ENCODE measurements at regions not wholly inside any gene's neighbourhood (a gene's known extent, or its start where the extent isn't known, plus 50 kb on each side); places are given as distances from the start of the nearest gene placed in this dataset.

DNA sequence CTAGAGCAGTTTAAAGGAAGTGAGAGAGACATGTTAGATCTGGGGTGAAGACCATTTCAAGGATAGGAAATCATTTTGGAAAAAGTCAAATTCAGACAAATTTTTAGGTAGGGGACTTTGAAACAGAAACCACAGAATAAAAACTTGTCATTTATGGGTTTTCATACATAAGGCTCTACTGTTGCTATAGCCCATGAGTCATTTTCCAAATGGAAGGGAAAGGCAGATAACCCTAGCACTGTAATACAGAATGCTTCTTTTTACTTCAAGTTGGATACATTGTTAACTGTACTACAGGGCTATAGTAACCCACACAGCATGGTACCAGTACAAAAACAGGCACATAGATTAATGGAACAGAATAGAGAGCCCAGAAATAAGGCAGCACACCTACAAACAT, 455.4 kb downstream of the EBF1 start:
- DNase-seq (ENCODE audit: low spot score), result no peak
- intact Hi-C loops (cut with DNase I), result no loop called here

DNA sequence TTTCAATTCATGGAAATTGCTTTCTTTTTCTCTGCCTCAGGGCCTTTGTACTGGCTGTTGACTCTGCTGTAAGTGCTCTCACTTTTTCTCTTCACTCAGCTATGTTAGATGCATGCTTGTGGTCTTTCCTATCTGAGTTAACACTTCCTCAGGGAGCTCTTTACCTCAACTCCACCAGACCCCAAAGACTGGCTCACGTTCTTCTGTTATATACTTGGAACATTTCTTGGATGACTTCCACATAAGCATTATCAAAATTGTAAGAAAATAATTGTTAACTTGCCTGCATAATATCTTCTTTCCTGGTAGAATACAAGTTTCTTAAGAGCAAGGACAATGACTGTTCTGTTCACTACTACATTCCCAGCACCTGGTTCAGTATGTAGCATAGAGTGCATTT, 455.9 kb downstream of the EBF1 start:
- DNase-seq (ENCODE audit: low spot score), result no peak
- intact Hi-C loops (cut with DNase I), result no loop called here

DNA sequence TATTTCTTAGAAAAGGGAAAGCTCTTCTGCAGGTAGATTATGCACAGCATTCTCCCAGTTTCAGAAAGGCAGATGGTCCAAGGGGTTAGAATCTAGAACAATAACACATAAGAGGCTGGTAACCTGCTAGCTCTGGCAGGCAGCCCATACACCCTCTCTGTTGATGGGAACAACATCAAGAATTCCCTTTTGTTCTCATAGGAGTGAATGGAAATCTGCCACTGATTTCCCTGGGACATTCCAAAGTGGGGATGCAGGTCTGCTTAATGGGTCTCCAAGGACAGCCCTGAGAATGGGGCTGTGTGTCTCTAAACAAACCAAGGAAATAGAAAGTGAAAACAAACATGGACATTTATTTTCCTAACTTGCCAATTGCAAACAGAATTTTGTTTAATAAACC, 456.8 kb downstream of the EBF1 start:
- intact Hi-C loops (cut with DNase I), result no loop called here
- DNase-seq (ENCODE audit: low spot score), result no peak

DNA sequence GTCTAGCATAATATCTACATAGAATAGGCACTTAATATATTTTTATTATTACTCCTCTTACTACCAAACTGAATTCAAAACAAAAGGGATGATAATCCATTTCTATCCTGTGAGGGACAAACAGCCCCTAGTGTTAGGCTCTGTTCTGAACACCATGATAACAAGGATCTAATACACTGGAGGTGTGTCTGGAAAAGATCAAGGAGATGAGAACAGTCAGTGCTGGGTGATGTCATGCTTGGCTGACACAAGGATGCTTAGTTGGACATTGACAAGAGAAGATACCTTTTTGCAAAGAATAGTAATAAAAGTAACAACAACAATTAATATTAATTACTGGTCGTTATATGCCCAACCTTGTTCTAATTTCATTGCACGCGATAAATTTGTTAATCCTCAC, 458.7 kb downstream of the EBF1 start:
- intact Hi-C loops (cut with DNase I), result no loop called here

DNA sequence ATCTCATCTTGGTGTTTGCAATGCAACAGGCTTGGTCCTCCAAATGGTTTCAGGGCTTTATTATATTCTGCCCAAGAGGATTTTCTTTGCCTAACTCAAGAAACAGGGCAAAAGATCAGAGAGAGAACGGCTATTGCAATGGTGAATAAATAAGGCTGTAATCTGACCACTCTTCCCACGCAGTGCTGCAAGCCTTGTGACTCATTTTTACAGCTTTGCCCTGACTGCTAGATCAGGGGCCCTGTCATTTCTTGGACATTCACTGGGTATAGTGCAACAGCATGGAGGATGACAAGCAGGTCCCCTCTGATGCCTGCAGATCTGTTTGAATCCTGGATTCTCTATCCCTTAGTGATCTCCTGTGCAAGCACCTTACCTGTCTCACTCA, 459.1 kb downstream of the EBF1 start:
- intact Hi-C loops (cut with DNase I), result no loop called here
- no peak for DNase-seq (ENCODE audit: low spot score)

More for the DNA sequence above, 458.7 kb downstream of the EBF1 start:
- no peak for DNase-seq (ENCODE audit: low spot score)

DNA sequence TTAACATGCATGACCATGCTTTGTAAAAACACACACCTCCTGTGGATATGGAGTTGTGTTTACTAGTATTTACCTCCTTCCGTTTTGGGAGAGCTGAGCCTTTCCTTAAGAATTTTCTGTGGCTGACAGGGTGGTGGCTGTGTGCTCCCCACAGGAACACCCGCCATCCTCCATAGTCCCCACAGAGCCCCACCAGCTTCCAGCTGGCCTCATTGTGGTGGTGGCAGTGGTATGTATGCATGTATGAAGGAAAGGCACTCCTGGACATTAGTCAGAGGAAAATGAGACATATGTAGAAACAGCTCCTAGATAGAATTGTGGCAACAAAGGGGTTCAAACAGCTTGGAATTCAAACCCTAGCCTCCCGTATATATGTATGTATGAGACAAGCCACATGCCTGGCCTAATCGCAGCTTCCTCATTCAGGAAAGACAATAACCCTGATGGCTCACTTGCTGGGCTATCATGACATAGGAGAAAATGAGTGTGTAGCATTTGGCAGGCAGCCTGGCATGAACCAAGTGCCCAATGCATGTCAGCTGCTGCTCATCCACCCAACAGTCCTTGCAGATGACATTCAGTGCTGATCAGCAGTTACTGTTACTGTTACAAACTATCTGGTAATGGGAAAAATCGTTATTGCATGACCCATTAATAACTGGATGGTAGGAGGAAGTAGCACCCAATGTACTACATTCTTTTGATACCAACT, 459.7 kb downstream of the EBF1 start:
- DNase-seq (ENCODE audit: low spot score), result no peak
- intact Hi-C loops (cut with DNase I), result loop anchor here (2.0 kb wide), 1 partner anchor 47 kb away; no protein-coding TSS in a partner anchor

DNA sequence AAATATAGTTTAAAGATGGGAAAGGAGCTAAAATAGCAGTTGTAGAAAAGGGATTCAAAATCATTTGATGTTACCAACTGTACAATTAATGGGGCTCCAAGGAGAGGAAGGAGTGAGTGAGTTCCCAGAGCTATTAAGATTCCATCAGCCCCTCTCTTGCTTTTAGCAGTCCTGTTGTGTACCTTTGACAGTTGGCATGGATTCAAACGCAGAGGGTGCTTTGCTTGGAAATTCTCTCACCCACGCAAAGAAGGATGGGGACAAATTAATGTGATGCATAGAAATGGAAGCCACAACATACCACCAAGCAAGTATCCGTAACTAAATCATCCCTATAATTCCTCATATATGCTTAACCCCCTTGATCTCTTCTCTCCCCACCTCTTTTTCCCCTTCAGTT, 461.3 kb downstream of the EBF1 start:
- intact Hi-C loops (cut with DNase I), result loop anchor here (2.0 kb wide), 1 partner anchor 48 kb away; no protein-coding TSS in a partner anchor
- DNase-seq (ENCODE audit: low spot score), result no peak

DNA sequence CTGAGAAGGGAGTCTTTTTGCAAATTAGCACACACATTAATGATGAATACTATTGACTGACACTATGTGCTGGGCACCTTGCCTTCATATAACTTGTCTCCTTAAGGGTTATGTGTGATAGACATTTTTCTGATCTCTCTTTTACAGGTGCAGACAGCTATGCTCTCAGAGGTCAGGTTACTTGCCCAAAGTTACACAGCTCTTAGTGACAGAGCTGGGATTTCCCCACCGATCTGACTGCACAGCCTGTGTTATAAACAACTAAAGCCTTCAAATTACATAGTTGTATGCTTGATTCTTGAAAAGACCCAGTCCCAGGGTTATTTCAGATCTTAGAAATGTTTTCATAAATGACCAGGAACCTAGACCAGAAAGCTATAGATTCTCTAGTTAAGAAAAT, 462.7 kb downstream of the EBF1 start:
- DNase-seq (ENCODE audit: low spot score), result no peak
- intact Hi-C loops (cut with DNase I), result no loop called here

DNA sequence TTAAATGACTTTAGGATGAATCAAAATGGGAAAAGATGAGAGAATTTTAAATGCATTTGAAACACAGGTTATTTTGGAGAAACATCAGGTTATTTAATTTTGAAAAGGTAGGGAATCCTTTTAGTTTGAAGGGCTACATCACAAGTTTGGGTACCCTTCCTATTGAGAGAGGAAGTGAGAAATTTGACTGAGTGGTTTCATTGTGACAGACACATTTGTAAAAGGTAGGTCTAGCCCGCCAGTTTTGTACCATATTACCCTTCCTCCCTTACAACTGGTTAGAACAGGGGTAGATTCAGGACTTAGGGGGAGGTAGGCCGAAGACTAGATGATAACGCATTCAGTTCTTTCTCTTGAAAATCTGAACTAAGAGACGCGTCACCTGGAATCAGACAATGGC, 464.2 kb downstream of the EBF1 start:
- DNase-seq (ENCODE audit: low spot score), result no peak
- intact Hi-C loops (cut with DNase I), result no loop called here

DNA sequence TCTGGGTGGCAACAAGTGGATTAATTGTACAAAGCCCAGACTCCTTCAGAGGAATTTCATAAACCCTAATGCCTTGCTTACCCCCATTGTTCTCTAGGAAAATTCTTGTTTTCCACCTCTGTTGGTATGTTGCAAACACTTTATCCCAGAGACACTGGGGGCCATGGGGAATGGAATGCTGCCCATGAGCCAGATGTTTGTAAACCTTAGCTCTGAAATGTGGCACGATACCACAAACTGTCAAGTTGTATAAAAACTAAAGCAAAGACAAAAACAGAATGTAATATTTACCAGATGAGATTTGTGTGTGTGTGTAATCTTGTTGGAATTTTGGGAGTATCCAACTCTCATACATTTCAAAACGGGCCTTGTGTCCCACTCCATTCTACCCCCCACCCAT, 465.0 kb downstream of the EBF1 start:
- DNase-seq (ENCODE audit: low spot score), result no peak
- intact Hi-C loops (cut with DNase I), result no loop called here

DNA sequence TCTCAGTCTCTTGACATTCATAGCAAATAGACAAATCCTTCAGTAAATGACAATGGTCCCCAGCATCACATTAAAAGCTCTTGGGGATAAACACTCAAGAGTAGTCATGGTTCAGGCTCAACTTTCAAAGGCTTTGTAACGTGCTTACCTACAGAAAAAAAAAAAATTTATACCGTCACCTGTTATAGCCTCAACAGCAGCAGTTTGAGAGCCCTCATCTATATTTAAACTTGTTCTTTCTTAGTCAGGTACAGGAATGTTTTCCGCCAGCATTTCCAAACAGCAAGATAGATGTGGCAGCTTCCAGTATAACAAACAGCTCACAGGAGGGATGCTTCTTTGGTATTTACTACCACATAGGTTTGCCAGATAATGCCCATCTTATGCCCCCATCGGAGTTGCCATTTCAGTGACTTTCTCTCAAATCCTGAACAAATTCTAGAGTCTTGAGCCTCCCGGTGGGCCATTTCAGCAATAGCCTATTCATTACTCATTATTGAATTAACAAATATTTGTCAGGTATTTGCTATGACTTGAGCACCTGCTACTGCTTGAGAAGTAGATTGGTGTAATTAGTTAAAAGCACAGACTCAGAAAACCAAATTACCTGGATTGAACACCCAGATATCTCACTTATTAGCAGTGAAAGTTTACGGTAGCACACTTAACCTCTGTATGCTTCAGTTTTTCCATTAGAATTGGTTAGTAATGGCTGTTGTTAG, 470.0 kb downstream of the EBF1 start:
- intact Hi-C loops (cut with DNase I), result no loop called here
- no peak for DNase-seq (ENCODE audit: low spot score)

DNA sequence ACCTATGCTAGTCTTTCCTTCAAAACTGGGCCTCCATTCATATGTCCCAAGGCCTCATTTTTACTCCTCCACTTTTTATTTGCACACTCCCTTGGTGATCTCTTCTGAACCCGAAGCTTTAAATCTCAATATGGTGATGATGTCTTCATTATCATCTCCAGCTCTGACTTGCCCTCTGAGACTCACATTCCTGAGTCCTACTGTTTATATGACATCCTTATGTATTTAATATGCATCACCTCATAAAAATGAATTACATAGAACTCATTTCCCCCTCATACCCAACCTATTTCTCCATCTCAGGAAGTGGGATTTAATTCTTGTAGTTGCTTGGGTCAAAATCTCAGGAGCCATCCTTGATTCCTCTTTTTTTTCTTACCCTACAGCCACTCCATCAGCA, 473.0 kb downstream of the EBF1 start:
- intact Hi-C loops (cut with DNase I), result no loop called here
- DNase-seq (ENCODE audit: low spot score), result no peak

DNA sequence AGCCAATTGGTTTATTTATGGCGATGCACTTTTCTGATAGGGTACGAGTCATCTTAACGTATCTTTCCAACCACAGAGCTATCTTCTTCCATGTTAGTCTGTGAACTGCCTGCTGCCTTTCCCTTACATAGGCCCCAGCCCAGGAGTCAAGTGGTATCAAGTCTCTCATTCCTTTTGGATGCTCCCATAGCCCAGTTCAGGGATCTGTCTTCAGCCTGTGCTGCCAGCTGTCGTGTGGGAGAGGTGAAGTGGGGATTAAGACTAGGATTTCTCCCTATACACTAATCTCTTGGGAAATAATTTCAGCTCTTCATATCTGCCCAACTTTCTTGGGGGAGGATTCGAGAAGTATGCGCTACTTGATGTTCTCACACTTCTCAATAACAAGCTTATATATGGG, 475.7 kb downstream of the EBF1 start:
- intact Hi-C loops (cut with DNase I), result no loop called here
- DNase-seq (ENCODE audit: low spot score), result no peak

DNA sequence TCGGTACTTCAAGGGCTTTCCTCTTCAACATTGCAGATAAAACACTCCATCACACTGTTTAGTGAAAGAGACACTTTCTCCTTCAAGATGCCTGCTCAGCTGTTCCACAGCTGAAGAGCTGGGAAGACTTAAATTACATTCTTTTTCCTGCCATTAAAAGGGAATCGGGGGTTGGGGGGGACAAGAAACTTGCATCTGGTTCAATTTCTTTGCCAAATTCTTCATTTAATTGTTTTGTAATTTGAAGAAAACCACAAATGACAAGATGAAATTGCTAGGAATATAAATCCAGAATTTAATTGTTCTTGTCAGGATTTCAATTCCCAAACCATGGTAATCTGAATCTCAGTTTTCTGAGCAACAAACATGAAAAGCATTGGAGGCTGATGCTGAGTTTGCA, 478.3 kb downstream of the EBF1 start:
- DNase-seq (ENCODE audit: low spot score), result no peak
- intact Hi-C loops (cut with DNase I), result no loop called here

DNA sequence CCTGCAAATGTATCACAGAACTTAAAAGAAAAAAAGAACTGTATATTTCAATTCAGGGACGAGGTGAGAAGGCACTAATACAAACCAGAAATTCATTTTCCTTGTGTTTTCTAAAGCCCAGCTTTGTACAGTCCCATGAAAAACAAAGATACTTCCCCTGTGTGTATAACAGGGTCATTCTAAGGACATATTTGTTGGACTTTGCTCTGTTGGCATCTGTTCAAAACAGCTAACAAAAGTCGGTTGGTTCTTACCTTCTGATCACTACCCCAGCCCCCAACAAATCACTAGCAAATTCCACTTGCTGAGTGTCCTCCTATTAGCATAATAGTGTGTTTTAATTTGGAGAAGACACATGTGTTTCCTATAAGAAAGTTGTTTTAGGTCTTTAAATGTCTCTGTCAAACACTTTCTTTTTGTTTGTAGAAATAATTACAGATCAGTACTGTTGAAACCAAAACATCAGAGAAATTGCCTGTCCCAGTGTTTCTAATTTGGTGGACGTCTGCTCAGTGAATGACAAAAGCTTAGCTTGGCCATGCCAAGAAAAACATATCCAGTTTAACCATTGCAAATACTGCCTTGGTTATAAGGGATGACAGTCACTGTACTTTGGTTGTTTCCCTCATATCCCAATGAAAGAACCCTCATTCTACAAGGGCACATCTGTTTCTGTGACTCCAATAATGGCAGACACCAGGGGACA, 480.5 kb downstream of the EBF1 start:
- DNase-seq (ENCODE audit: low spot score), result no peak
- intact Hi-C loops (cut with DNase I), result no loop called here

DNA sequence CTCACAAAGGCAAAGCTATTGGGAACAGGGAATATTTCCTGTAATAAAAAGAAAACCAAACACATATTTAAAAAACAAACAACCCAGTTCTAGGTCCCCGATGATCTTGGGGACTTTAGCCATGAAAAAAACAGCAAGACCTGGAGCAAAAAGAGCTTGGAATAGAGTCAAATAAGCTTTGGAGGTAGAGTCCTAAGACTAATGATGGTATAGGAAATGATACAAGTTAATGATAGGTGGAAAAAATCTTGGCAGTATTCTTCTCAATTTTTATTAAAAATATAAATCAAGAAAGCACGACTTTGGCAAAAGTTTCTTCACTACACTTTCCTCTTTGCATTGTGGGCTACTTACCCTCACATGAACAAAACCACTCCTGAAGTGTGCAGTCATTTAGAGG, 481.5 kb downstream of the EBF1 start:
- intact Hi-C loops (cut with DNase I), result no loop called here
- no peak for DNase-seq (ENCODE audit: low spot score)

DNA sequence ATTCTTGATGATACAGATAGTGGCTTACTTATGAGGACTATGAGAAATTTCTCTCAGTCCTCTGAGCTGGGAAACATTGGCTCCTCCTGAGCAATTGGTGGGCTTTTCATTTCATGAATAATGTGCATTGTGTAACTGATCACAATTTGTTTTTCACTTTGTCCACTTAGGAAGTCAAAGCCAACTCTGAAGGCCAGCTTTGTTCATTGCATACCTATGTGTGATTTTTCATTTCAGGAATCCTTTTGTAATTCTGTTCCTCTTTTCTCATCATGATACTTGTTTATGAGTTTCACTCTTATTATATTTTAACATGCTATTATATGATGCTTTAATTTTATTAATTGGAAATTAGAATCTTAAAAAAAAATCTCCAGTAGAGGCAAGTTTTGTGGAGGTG, 483.0 kb downstream of the EBF1 start:
- no peak for DNase-seq (ENCODE audit: low spot score)
- intact Hi-C loops (cut with DNase I), result no loop called here

DNA sequence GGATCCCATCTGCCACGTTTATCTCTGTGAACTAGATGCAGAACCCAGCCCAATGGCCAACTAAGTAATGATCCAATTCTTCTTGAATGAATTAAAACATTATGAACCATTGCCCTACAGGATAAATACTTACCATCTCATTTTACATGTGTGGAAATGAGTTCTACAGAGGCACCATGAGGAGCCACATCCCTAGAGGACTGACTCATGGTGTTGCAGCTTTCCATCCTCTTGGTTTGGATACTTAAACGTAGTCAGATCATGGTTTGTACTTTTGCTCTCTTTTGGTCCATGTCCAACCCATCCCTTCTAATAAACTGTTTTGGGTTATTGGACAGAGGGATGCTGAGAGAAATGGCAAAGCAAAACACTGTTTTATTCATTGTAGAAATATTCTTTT, 484.8 kb downstream of the EBF1 start:
- intact Hi-C loops (cut with DNase I), result no loop called here
- no peak for DNase-seq (ENCODE audit: low spot score)

DNA sequence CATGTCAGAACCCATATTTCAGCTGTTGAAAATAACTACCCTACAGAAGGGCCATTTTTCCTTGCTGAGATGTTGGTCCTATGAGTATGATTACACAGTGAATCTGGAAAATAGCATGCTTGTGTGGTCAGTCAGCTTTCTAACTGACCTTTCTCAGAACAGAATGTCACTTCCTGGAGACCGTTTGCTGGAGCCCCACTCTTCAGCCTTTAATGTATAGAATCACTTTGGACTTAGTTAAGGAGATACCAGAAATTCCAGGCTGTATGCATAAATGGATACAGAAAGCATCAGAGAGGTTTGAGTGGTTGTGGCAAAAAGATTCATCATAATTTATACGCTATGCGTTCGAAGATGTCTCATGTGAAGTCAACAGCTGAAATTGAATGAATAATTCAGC, 488.1 kb downstream of the EBF1 start:
- DNase-seq (ENCODE audit: low spot score), result no peak
- intact Hi-C loops (cut with DNase I), result no loop called here

DNA sequence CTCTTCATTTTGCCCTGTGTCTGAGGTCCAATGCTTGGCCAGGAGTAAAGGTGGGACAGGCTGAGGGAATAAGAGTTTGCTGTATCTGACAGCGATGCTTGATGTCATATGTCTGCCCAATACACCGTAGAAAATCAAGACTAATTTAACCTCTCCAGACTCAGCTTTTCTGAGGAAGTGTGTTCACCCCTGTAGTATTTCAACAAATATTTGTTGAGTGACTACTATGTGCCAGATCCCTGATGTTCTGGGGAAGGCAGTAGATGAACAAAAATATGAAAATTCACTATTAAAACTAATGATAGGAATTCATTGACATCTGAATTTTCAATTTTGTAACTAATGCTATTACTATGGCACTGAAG, 489.7 kb downstream of the EBF1 start:
- intact Hi-C loops (cut with DNase I), result no loop called here
- DNase-seq (ENCODE audit: low spot score), result no peak

Measured in cardiac septum (tissue), 1 donor.